ENCODE measurements at regions not wholly inside any gene's neighbourhood (a gene's known extent, or its start where the extent isn't known, plus 50 kb on each side); places are given as distances from the start of the nearest gene placed in this dataset.

GRCh38 chr1:199245946-199246345, 607.1 kb downstream of the PTPRC start:
- TF ChIP-seq EP300 (IDR thresholded peaks at IDR 0.05), result no peak
- no peak for TF ChIP-seq CTCF (IDR thresholded peaks at IDR 0.05)
- no peak for TF ChIP-seq POLR2AphosphoS5 (IDR thresholded peaks at IDR 0.05)
- TF ChIP-seq POLR2A (IDR thresholded peaks at IDR 0.05; ENCODE audit: low read depth), result no peak
